NCI-H1694 treated with DMSO at 0.1 percent for 48 hours (cell line): ENCODE measurements at regions not wholly inside any gene's neighbourhood (a gene's known extent, or its start where the extent isn't known, plus 50 kb on each side); places are given as distances from the start of the nearest gene placed in this dataset.
"Not testable (repeated sequence)": the region's sequence is repeated elsewhere in the genome, so short reads cannot be mapped to it uniquely, and the experiment has no call there.

Experiments
- DNase-seq: peaks from one replicate; lab custom pipeline; 2025; lab: John Stamatoyannopoulos, UW

DNA sequence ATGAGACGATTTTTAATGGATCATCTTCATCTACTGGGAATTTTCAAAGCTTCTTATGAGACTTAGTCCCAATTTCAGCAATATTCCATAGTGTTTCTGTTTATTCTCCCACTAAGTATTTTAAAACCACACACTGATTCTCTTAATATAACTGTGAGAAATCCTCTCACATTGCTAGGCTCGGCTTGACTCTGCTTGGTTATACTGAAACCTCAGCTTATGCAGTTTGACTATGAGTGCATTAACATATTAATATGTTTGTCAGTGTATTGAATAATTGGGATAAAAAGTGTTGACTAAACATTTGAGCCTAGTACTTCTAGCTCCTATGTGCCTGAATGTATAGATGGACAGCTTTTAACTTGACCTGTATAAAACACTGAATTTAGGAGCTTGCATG lies 298.5 kb upstream of the IZUMO3 start:
- DNase-seq, result no peak

GRCh38 chr9:24841993-24842392 lies 296.3 kb upstream of the IZUMO3 start:
- DNase-seq, result no peak

DNA sequence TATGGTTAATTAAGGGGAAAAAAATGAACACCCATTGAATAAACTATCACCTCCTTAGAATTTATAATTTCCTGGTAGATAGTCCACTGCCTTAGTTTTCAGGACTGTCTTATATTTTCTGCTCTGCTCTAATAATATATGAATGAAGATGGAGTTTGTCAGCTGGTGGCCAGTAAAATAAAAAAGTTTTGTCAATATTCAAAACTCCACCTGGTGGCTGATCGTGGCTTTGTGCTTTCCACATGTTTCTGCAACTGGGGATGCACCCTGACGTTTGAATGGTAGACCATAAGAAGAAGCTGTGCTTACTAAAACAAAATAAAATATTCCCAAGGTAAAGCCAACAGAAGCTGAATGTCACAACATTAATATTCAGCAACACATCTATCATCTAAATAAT lies 286.6 kb upstream of the IZUMO3 start:
- DNase-seq, result no peak

- DNase-seq, result no peak
Observed at GRCh38 chr9:24828687-24829086, 283.0 kb upstream of the IZUMO3 start.

DNA sequence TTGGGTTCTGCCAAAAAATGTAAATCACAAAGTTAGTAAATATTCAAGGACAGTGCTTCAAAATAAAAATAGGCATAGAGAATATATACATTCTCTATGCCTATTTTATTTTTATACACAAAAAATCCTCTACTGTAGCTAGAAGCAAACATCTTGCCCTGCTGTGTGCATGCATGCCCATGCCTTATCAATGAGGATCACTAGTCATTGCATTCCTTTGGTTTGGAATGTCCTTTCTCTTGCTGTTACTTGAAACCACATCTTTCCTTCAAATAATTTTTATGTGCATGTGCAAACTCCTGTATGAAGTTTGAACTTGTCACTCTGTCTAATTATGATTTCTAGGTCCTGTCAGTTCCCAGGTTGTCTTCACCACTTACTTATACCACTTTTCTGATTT lies 278.9 kb upstream of the IZUMO3 start:
- no peak for DNase-seq

- DNase-seq, result no peak
Observed at GRCh38 chr9:24820196-24820595, 274.5 kb upstream of the IZUMO3 start.

DNA sequence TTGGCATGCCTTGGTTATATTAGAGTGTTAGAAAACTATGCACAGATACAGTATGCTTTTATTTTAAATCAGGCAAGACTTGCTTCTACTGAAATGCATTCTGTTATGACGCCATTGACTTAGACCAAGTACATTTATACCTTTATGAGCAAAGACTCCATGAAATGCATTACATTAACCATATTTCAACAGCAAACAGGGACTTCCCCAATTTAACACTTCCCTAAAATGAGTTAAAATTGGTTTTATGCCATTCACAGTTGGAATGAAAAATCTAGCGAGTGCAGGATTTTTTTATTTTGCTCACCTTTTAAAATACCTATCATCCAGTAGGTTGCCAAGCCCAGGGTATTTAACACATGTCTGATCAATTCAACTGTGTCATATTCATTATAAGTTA lies 272.1 kb upstream of the IZUMO3 start:
- no peak for DNase-seq

GRCh38 chr9:24816006-24816405 lies 270.3 kb upstream of the IZUMO3 start:
- no peak for DNase-seq

DNA sequence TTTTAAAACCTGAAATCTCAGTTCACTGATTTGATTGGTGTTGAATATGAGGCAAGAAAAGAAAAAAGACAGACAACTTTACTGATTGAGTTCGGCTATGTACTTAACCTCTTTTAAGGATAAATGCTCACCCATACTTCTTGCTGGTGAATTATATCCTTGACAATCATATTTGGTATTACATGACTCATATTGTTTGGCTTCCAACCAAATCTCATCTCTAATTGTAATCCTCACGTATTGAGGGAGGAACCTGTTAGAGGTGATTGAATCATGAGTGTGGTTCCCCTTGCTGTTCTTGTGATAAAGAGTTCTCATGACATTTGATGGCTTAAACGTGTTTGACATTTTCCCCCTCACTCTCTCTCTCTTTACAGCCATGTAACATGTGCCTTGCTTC lies 255.6 kb upstream of the IZUMO3 start:
- no peak for DNase-seq

DNA sequence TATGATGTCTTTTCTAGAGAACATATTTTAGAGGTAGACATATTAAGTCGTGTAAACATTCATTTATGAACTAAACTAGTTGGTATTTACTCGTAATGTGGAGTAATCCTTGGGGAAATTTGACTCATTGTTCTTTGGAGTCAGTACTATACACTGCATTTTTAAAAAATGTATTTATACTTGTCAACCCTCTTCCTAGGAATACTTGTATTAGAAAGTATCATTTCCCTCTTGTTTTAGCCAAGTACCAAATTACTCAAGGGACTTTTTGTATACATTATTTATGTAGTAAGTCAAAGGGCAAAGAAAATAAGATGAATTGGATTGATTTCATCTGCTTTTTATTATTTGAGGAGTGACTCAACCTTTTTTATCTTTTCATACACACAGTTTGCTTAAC lies 248.1 kb upstream of the IZUMO3 start:
- no peak for DNase-seq

GRCh38 chr9:24776226-24776625 lies 230.5 kb upstream of the IZUMO3 start:
- no peak for DNase-seq

GRCh38 chr9:24774199-24774598 lies 228.5 kb upstream of the IZUMO3 start:
- not testable (repeated sequence) for DNase-seq

GRCh38 chr9:24766081-24766480 lies 220.4 kb upstream of the IZUMO3 start:
- DNase-seq, result no peak

GRCh38 chr9:24765025-24765756 lies 219.5 kb upstream of the IZUMO3 start:
- no peak for DNase-seq

DNA sequence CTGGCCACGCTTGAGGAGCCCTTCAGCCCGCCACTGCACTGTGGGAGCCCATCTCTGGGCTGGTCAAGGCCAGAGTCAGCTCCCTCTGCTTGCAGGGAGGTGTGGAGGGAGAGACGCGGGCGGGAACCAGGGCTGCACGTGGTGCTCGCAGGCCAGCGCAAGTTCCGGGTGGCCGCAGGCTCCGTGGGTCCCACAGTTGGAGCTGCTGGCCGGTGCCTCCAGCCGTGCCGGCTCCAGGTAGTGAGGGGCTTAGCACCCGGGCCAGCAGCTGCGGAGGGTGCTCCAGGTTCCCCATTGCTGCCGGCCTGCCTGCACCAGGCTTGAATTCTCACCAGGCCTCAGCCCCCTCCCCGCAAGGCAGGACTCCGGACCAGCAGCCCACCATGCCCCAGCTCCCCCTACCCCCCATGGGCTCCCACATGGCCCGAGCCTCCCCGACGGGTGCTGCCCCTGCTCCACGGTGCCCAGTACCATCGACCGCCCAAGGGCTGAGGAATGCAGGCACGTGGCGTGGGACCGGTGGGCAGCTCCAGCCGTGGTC lies 192.8 kb upstream of the IZUMO3 start:
- DNase-seq, result no peak

GRCh38 chr9:24731754-24732153 lies 186.1 kb upstream of the IZUMO3 start:
- DNase-seq, result no peak

DNA sequence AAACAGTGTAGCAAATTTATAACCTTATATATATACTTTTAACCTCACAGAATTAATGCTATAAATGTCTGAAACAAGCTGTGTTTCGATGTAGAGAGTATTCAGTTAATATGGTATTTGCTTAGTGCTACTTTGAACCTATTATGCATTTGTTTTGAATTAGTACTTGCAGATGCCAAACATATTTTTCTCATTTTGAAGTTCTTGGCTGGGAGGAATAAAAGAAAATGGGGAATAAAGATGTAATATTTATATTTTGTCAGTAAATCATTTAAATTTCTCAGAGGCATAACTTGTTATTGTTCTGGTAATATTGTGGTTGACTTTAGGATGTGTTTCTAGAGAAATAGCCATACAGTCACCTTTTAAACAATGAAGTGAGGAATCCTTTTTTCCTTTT lies 175.9 kb upstream of the IZUMO3 start:
- no peak for DNase-seq

DNA sequence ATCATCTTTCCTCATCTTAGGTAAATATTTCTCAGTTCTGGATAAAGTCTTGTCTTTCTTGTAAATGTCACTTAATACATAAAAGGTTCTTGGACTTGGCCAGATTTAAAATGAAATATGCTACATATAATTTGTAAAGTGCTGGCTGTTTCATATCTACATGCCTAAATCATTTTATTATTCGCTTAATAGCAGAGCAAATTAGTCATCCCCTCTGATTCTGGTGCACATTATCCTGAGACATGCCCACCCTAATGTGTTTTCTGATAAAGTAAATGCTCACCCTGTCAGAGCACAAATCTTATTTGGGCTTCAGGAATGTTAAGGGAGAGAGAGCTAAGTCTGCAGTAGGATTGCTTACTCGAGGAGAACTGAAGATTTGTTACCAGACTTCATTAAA lies 166.5 kb upstream of the IZUMO3 start:
- no peak for DNase-seq

GRCh38 chr9:24708814-24709213 lies 163.1 kb upstream of the IZUMO3 start:
- DNase-seq, result no peak

DNA sequence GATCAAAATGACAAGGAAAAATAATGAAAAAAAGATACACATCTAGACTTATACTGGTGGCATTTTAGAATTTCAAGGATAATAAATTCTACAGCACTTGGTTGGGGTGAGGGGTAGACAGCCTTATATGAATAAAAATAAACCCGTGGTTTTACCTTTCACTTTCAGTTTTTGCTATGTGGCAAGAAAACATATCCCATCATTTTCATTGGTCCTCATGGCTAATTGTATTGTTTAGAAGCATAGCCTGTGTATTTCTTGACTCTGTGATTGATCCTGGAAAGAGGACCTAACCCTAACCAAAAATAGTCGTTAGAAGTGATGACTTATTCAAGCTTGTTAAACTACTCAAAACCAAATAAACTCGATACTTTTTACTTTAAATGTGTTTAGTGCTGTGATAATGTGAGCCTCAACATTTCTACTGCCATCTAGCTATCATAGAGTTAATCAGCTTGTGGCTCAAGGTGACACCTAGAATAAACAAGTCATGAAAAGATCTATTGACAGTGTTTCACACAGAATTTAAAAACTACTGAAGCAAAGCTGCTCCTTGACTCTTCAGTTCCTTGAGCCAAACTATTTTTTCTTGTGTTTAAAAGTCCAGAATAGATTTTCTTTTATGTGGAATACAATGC lies 153.3 kb upstream of the IZUMO3 start:
- no peak for DNase-seq

DNA sequence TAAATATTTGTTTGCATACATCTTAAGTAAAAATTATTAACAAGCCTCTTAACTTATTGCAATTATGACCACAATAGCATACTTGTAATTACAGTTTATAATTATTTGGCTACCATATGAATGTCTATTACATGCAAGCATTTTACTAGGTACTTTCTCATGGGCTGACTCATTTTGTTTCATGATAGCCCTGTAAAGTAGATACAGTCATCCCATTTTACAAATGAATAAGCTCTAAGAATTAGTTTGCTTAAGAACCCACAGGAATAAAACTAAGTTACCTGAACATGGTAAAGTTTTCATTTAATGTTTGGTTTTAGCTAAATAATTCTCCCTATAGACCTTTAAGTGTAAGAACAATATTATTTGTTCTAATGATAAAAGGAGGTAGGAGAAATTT lies 126.6 kb upstream of the IZUMO3 start:
- no peak for DNase-seq

DNA sequence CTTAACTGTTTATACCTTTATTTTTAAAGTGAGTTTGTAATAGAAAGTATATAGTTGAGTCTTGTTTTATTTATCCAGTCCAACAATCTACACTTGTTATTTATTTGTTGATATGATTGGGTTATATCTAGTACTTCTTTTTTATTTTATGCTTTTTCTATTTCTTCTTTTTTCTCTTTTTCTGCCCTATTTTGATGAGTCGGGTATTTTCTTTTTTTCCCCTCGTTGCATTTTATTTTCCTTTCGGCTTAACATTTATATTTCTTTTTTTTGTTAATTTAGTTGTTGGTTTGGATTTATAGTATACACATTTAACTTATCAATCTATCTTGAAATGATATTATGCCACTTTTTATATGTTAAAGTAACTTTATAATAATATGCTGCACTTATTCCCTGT lies 111.7 kb upstream of the IZUMO3 start:
- DNase-seq, result no peak

- no peak for DNase-seq
Observed at GRCh38 chr9:24652181-24652580, 106.5 kb upstream of the IZUMO3 start.

GRCh38 chr9:24628809-24629208 lies 83.1 kb upstream of the IZUMO3 start:
- DNase-seq, result not testable (repeated sequence)
